Smooth muscle cell (in vitro differentiated cells): ENCODE measurements at regions not wholly inside any gene's neighbourhood (a gene's known extent, or its start where the extent isn't known, plus 50 kb on each side); places are given as distances from the start of the nearest gene placed in this dataset.

Source experiments
- DNase-seq: peaks from one replicate; lab custom pipeline; 2025; ENCODE audit not compliant: unreplicated experiment; lab: John Stamatoyannopoulos, UW
- H2AFZ ChIP-seq: fragments of 200-600 bp; sonication (generic); 2 replicates; pipeline ENCODE4 v1.6.0; 2016; ENCODE audit warnings: antibody characterized with exemption, low read depth, mild to moderate bottlenecking
- H3F3A ChIP-seq: fragments of 200-600 bp; sonication (generic); 2 replicates; pipeline ENCODE4 v1.6.0; 2017; ENCODE audit warnings: antibody characterized with exemption, low read depth
- H3K27ac ChIP-seq: fragments of 200-600 bp; sonication (generic); 2 replicates; pipeline ENCODE4 v1.5.1; 2016; ENCODE audit warnings: low read depth, mild to moderate bottlenecking
- H3K27me3 ChIP-seq: fragments of 200-600 bp; sonication (generic); 2 replicates; pipeline ENCODE4 v1.6.1; 2016; ENCODE audit warnings: low read depth, mild to moderate bottlenecking
- H3K36me3 ChIP-seq: fragments of 200-600 bp; sonication (generic); 2 replicates; pipeline ENCODE4 v1.5.1; 2016; ENCODE audit warnings: low read depth
- H3K4me1 ChIP-seq: fragments of 200-600 bp; sonication (generic); 2 replicates; pipeline ENCODE4 v1.5.1; 2016; ENCODE audit warnings: low read depth
- H3K4me2 ChIP-seq: fragments of 200-600 bp; sonication (generic); 2 replicates; pipeline ENCODE4 v1.6.0; 2016; ENCODE audit warnings: mild to moderate bottlenecking
- H3K4me3 ChIP-seq: fragments of 200-600 bp; sonication (generic); 2 replicates; pipeline ENCODE4 v1.5.1; 2016; ENCODE audit warnings: mild to moderate bottlenecking
- H3K79me2 ChIP-seq: fragments of 200-600 bp; sonication (generic); 2 replicates; pipeline ENCODE4 v1.6.0; 2016; ENCODE audit warnings: low read depth, mild to moderate bottlenecking
- H3K9ac ChIP-seq: fragments of 200-600 bp; sonication (generic); 2 replicates; pipeline ENCODE4 v1.6.0; 2016; ENCODE audit warnings: low read depth
- H3K9me3 ChIP-seq: fragments of 200-600 bp; sonication (generic); replicated peaks from 2 replicates; pipeline ENCODE4 v1.5.1; 2016; ENCODE audit warnings: low read depth
- H4K20me1 ChIP-seq: fragments of 200-600 bp; sonication (generic); 2 replicates; pipeline ENCODE4 v1.6.0; 2016; ENCODE audit warnings: low read depth
- WGBS: methylation state at CpG from one replicate; pipeline ENCODE4 v1.1.7; 2016; ENCODE audit warnings: low lambda C conversion rate; 5-methylcytosine and 5-hydroxymethylcytosine counted together
- TF ChIP-seq, protein P1 (sequence below): fragments of 200-600 bp; sonication (generic); IDR thresholded peaks from 2 replicates; pipeline ENCODE4 v1.5.1; 2017; ENCODE audit warnings: borderline replicate concordance, mild to moderate bottlenecking, antibody characterized with exemption; ENCODE audit not compliant: insufficient read depth, poor library complexity, severe bottlenecking

DNA sequence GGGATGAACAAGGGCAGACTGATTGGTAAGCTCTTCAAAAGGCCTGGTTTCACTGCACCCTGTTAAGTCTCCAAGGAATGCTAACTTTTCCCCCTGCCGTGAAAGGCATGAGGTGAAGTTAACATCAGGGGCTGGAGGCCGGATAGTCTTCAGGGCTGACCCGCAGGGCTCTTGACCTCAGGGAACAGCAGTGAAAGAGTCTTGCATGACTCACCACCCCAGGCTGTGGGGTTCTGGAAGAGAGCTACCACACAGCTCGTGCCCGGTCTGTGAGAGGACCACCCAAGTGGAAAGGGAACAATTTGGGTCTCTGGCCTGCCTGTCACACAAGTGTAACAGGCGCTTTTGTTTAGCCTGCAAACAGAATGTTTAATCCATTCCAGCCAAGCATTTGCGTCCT, 504.9 kb downstream of the EDEM1 start:
- WGBS = 36% methylated on average over 7 of the region's 7 CpGs
- H4K20me1 ChIP-seq = no peaks in the 10 kb centered on the region

DNA sequence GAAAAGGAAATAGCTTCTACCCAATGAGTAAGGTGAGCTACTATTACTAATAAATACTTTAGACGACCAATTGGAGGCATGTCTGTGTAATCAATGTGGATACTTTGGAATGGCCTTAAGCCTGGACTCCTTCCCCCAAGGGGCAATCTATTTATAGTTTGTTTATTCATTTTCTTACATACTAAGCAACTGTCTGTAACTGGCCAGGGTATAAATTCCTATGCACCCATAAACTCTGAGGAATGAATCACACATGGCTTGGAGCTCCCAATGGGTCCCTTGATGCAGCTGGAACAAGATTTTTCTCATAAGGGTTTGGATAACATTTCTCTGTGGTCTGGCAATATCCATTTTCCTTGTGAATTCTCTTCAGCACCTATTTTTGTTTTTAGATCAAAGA, 506.8 kb downstream of the EDEM1 start:
- H3F3A ChIP-seq = no peaks in the 10 kb centered on the region
- no peak overlapping the region for H2AFZ ChIP-seq
- no peaks in the 10 kb centered on the region for H3K9me3 ChIP-seq
- no peaks in the 10 kb centered on the region for H3K27me3 ChIP-seq
- H3K79me2 ChIP-seq = no peaks in the 10 kb centered on the region
- no peak overlapping the region for H3K27ac ChIP-seq
- no peaks in the 10 kb centered on the region for H3K36me3 ChIP-seq
- no peaks in the 10 kb centered on the region for H3K4me1 ChIP-seq
- no peak overlapping the region for H3K9ac ChIP-seq
- H3K4me3 ChIP-seq = no peak overlapping the region
- H3K4me2 ChIP-seq = no peak overlapping the region
- no peaks in the 10 kb centered on the region for H4K20me1 ChIP-seq
- WGBS = 41% methylated on average over 1 of the region's 1 CpG
- TF ChIP-seq, protein P1, sequence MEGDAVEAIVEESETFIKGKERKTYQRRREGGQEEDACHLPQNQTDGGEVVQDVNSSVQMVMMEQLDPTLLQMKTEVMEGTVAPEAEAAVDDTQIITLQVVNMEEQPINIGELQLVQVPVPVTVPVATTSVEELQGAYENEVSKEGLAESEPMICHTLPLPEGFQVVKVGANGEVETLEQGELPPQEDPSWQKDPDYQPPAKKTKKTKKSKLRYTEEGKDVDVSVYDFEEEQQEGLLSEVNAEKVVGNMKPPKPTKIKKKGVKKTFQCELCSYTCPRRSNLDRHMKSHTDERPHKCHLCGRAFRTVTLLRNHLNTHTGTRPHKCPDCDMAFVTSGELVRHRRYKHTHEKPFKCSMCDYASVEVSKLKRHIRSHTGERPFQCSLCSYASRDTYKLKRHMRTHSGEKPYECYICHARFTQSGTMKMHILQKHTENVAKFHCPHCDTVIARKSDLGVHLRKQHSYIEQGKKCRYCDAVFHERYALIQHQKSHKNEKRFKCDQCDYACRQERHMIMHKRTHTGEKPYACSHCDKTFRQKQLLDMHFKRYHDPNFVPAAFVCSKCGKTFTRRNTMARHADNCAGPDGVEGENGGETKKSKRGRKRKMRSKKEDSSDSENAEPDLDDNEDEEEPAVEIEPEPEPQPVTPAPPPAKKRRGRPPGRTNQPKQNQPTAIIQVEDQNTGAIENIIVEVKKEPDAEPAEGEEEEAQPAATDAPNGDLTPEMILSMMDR = no peak
- no peak for DNase-seq

More for the DNA sequence above, 504.9 kb downstream of the EDEM1 start:
- no peak overlapping the region for H3K27ac ChIP-seq
- no peak overlapping the region for H2AFZ ChIP-seq
- H3K9ac ChIP-seq = no peak overlapping the region
- no peaks in the 10 kb centered on the region for H3K9me3 ChIP-seq
- no peaks in the 10 kb centered on the region for H3F3A ChIP-seq
- H3K79me2 ChIP-seq = no peaks in the 10 kb centered on the region
- no peak overlapping the region for H3K4me3 ChIP-seq
- no peaks in the 10 kb centered on the region for H3K4me1 ChIP-seq
- no peaks in the 10 kb centered on the region for H3K27me3 ChIP-seq
- TF ChIP-seq, protein P1 = no peak
- no peak for DNase-seq
- H3K36me3 ChIP-seq = no peaks in the 10 kb centered on the region
- no peak overlapping the region for H3K4me2 ChIP-seq

DNA sequence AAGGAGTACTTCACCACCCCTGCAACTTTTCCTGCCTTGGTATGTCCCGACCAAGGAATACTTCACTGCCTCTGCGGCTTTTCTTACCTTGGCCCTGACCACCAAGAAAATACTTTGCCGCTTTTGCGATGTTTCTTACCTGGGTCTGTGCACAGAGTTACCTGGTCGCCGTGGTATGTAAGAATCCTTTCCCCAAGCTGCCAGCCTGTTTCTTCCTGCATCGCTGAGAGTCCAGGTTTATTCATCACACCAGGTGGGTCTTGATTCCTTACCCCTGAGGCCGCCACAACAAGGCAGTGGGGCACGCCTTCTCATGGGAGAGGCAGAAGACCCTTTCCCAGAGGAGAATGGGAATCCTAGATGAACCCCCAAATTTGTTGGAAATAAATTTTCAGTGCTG, 511.3 kb downstream of the EDEM1 start:
- WGBS = 94% methylated on average over 9 of the region's 9 CpGs
- no peaks in the 10 kb centered on the region for H3K27me3 ChIP-seq

DNA sequence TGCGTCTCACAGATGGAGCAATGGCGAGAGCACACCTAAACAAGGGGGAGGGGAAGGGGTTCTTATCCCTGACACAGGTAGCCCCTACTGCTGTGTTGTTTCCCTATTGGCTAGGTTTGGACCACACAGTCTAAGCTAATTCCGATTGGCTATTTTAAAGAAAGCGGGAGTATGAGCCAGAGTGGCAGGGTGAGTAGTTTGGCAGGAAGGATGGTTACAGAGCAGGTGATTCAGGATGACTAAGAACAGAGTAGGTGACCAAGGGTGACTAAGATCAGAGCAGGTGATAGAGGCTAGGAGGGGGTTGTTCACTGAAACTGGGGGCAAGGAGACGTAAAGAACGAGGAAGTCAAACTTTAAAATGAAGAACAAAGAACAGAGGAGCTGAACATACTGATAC, 511.8 kb downstream of the EDEM1 start:
- no peak overlapping the region for H2AFZ ChIP-seq
- no peaks in the 10 kb centered on the region for H3K36me3 ChIP-seq
- WGBS = 94% methylated on average over 6 of the region's 6 CpGs
- no peak overlapping the region for H3K27ac ChIP-seq
- TF ChIP-seq, protein P1 = no peak
- no peaks in the 10 kb centered on the region for H3K9me3 ChIP-seq
- H3K4me1 ChIP-seq = no peaks in the 10 kb centered on the region
- H3K9ac ChIP-seq = no peak overlapping the region
- no peaks in the 10 kb centered on the region for H4K20me1 ChIP-seq
- H3K4me2 ChIP-seq = no peak overlapping the region
- DNase-seq = no peak
- H3K4me3 ChIP-seq = no peak overlapping the region
- no peaks in the 10 kb centered on the region for H3K27me3 ChIP-seq
- no peaks in the 10 kb centered on the region for H3F3A ChIP-seq
- no peaks in the 10 kb centered on the region for H3K79me2 ChIP-seq

More for the DNA sequence above, 511.3 kb downstream of the EDEM1 start:
- H2AFZ ChIP-seq = no peak overlapping the region
- no peak overlapping the region for H3K4me3 ChIP-seq
- TF ChIP-seq, protein P1 = no peak
- H3K79me2 ChIP-seq = no peaks in the 10 kb centered on the region
- no peak for DNase-seq
- no peaks in the 10 kb centered on the region for H3K4me1 ChIP-seq
- no peak overlapping the region for H3K9ac ChIP-seq
- H3K27ac ChIP-seq = no peak overlapping the region
- H3F3A ChIP-seq = no peaks in the 10 kb centered on the region
- no peaks in the 10 kb centered on the region for H4K20me1 ChIP-seq
- H3K36me3 ChIP-seq = no peaks in the 10 kb centered on the region
- H3K9me3 ChIP-seq = no peaks in the 10 kb centered on the region
- H3K4me2 ChIP-seq = no peak overlapping the region
